CD4-positive, alpha-beta T cell treated with Interleukin-6 for 4 hours (primary cell): ENCODE measurements at regions not wholly inside any gene's neighbourhood (a gene's known extent, or its start where the extent isn't known, plus 50 kb on each side); places are given as distances from the start of the nearest gene placed in this dataset.
"Not testable (repeated sequence)": the region's sequence is repeated elsewhere in the genome, so short reads cannot be mapped to it uniquely, and the experiment has no call there.

Experiments
- DNase-seq: peaks from one replicate; pipeline ENCODE4 v3.0.0-alpha.2; 2020; ENCODE audit warnings: mixed read lengths

DNA sequence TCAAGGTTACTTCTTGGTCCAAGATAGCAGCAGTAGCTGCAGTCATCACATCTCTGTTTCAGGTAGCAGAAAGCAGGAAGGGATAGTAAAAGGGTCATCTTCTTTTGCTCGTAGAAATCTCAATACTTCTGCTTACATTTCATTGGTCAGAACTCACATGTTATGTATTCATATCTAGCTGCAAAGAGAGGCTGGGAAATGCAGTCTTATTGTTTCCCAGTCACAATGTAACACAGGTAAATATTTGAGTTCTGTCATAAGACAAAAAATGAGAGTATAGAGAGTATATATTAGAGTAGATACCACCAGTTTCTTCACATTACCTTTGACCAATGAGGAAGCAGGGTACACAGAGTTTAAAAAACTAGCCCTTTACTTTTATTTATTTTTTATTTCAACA, 132.4 kb upstream of the ITGA6 start:
- DNase-seq: no peak

DNA sequence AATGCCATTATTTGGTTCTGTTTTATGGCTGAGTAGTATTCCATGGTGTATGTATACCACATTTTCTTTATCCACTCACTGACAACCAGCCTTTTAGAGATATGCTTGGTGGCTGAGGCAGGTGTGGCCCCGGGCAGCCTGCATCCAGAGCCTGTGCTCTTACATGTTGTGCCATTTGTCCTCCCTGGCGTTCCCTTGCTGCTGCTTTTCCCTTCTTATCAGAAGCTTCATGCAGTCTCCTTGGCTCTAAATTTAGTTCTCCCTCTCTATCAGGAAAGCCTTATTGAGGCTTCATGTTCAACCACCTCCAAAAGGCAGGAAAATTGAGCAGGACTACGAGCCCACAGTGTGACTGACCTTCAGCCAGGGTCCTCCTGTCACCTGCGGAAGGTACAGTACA, 131.7 kb upstream of the ITGA6 start:
- no peak for DNase-seq

DNA sequence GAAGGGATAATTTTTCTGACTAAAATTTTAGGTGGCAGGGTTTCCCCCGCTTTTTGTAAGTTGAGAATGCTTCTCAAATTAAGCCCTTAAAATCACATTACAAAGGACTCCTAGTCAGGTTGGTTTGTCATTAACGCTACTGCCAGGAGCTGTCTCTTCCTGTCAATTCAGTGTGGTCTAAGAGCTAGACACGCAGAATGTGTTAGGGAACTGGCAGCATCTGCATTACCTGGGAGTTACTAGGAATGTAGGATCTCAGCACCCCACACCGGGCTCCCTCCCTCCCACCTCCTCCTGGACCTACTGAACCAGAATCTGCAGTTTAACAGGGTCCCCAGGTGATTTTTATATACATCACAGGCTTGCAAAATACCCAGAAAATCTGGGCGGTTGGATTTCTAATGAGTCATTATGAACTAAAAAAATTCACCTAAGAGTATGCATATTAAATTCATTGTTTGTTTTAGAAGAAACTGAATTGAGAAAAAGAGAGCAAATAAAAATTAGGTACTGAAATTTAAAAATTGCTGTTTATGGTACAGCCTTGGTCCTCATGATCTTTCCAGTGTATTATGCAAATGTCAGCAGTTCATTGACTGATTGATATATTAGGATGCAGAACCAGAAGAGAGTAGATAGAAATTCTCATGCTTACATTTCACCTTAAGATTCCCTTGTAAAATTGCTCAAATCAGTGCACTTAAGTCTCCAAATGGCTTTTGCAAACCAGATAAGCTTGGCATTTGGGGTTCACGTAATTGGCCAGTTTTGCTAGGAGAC, 130.9 kb upstream of the ITGA6 start:
- DNase-seq: no peak

DNA sequence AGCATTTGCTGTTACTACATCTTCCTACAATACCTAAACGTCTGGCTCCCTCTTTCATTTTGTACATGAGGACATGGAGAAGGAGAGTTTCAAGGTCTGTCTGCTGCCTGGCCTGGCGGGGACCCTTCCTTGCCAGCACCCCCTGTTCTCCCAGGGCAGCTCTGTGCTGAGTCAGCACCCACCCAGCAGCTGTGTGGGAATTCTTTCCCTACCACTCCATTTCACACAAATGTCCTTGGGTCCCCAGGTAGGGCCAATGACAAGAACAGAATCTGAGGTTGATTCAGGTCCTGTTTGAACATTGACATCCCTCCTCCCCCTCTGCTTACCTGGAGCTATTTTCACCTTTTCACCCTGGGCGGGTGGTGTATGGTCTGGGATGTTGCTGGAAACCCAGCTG, 129.9 kb upstream of the ITGA6 start:
- no peak for DNase-seq

DNA sequence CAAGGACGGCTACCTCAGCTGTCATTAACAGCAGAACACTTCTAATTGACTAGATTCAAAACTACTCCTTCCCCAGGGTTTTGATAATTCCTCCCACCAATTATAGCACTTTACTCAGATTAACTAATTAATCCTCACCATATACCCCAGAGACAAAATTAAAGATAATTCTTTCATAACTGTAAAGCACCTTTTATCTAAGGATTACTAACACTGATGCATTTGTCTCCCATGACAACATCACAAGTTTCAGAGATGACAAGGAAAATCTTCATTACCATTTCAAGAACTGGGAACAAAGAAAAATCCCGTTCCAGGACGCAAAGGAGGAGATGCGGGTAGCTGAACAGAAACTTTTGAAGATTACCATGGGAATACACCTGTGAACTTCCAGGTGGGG, 129.4 kb upstream of the ITGA6 start:
- no peak for DNase-seq

DNA sequence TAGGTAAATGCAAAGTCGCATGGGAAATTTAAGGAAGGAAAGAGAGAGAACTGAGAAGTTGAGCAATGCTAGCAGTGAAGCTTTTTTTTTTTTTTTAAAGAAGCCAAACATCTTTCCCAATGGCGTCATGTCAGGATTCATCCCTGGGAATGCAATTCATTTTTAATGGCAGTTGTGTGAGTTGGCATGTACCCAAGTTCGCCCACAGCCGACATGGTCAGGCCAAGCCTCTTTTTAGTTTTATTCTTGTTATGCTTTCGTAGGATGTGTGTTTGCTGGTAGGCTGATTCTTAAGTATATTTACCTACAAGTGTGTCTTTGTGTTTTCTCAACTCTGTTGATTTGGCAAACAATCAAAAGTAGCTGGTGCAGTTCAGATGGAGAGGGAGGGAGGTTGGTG, 127.6 kb upstream of the ITGA6 start:
- no peak for DNase-seq

DNA sequence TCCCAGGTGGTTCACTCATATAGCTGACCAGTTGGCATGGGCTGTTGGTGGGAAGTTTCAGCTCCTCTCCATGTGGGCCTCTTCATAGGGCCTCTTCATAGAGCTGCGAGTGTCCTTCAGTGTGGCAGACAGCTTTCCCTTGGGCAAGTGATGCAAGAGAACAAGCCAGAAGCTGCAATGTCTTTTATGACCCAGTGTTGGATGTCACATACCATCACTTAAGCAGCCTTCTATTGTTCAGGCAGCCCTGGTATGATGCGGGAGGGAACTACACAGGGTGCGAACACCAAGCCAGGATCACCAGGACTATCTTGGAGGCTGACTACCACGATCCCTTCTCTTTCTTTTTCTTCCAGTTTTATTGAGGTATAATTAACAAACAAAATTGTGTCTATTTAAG, 126.5 kb upstream of the ITGA6 start:
- no peak for DNase-seq

DNA sequence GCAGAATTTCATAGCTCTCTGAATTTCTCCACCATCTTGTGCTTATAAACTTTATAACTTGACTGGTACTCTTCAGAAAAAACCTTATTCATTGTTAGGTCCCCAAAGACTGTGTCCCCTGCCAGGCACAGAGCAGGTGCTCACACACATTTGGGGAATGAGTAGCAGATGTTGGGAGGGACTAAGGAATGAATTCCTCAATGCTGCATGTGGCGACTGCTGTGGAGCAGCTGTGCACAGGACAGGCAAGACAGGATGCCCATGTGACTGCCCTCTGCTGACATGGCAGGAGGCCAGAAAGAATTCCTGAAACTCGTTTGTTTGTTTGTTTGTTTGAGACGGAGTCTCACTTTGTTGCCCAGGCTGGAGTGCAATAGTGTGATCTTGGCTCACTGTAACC, 122.3 kb upstream of the ITGA6 start:
- DNase-seq: no peak

DNA sequence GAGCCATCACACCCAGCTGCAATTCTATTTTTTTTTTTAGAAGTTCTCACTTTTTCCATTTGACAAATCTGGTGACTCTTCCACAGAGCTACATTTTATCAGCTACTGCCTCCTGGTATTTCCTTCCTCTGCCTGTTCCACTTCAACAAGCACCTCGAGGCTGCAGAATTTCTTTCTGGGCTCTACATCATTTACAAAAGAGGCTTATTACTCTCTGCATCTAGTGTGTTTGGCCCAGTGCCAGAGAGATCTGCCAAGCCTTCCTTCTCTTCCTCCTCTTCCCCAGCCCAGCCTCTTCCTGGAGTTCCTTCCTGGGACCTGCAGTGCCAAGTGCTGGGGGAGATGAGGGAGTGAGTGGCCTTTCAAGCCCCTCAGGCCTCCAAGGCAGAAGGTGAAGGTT, 119.6 kb upstream of the ITGA6 start:
- DNase-seq: no peak

DNA sequence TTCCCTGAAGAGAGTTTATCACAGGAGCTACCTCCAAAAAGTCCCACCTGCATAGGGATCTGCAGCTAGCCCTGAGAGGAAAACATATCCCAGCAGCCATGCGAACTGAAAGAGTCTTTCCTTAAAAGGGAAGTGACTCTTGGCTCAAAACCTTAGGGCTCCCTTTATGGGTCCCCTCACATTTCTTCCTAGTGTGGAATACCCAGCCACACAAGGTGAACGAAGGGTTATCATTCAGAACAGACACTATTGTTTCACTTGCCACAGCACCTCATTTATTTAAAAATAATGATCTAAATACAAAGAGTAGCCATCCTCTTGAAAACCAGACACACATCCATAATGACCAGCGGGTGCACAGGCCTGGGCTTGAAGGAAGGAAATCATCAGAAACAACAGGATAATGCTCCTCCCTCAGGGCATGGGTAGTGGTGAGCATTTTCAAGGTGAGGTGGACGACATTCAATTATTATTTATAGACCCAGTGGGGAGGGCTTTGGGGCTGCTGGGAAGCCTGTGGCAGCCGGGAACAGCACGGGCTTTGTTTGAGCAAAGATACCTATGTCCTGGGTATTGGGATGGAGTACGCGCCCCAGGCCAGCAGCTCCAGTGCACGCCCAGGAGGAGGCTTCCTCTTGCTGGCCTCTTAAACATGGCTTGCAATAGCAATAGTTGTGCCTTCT, 119.0 kb upstream of the ITGA6 start:
- no peak for DNase-seq

DNA sequence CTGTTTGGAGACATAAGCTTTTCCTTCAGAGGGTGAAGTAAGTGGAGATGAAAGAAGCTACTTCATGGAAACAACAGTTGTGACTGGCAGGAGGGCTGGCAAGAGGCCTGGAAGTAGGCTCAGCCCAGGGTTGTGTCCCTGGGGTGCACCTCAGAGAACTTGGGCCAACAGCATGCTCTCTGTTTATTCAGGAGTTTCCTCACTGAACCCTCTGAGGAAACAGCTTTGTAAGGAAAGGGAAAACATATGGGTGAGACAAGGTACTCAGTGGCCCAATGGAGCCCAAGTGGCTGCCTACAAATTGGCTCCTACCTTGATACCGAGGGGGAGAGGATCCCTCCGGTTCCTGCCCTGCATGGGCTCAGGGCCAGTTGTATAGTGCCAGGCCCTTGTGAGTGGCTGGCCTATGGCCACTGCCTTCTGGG, 115.5 kb upstream of the ITGA6 start:
- DNase-seq: no peak

DNA sequence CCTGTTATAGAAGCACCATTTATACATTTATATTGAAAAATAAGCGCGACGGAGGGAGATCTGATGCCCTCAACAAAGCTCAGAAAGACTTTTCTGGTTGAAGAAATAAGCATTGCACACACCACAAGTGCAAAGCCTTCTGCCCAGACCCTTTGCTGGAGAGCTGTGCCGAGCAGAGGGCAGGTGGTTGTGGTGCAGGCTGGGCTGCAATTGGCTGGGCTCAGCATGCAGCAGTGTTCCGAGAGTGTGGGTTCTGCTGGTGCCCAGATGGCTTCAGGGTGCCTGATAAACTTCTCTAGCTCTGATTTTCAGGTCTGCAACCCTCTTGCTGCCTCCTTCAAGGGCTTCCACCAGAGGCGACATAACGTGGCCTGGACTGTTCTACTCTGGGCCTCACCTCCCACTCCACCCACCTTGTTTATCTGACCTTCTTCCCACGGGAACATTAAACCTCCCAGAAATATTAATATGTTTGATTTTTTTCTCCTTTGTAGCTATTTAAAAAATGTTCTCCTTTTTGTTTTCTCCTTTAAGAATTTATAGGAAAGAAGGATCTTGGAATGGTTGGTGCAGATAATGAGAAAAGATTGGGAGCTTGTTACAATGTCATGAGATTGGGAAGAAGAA, 113.6 kb upstream of the ITGA6 start:
- no peak for DNase-seq

DNA sequence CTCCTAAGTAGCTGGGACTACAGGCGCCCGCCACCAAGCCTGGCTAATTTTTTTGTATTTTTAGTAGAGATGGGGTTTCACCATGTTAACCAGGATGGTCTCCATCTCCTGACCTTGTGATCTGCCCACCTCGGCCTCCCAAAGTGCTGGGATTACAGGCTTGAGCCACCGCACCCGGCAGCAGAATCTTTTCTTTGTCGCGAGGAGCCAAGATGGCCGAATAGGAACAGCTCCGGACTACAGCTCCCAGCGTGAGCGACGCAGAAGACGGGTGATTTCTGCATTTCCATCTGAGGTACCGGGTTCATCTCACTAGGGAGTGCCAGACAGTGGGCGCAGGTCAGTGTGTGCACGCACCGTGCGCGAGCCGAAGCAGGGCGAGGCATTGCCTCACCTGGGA, 112.3 kb upstream of the ITGA6 start:
- not testable (repeated sequence) for DNase-seq

DNA sequence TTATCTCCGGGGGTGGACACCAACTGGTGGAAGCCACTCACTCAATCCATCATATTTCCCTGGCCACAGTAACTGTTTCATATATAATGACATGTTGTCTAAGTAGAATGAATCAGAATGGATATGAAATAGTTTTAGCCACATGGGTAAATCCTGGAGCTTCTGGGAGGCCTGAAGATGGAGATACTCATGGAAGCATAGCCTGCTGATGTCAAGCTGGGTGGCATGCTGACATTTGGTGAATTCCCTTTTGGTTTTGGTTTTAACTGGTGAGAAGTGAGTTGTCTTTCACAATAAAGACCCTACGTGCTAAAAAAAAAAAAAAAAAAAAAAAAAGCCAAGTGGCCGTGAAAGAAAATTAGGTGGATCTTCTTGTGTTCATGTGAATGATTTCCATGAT, 105.3 kb upstream of the ITGA6 start:
- no peak for DNase-seq

DNA sequence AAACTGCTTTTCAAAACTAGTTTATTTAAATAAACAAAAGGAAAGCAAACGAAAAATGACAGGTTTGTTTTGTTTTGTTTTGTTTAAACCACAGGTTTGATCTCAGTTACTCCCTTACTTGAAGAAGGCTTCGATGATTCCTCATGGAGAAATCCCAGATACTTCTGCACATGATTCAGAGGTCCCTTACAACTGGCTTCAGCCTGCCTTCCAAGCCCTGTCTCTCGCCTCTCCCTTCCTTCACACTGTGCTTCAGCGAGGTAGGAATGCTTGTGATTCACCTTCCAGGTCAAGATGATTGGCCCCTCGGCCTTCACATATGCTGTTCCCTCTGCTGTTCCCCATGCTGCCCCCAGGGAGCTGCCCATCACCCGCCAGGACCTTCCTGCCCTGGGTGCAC, 104.1 kb upstream of the ITGA6 start:
- no peak for DNase-seq

DNA sequence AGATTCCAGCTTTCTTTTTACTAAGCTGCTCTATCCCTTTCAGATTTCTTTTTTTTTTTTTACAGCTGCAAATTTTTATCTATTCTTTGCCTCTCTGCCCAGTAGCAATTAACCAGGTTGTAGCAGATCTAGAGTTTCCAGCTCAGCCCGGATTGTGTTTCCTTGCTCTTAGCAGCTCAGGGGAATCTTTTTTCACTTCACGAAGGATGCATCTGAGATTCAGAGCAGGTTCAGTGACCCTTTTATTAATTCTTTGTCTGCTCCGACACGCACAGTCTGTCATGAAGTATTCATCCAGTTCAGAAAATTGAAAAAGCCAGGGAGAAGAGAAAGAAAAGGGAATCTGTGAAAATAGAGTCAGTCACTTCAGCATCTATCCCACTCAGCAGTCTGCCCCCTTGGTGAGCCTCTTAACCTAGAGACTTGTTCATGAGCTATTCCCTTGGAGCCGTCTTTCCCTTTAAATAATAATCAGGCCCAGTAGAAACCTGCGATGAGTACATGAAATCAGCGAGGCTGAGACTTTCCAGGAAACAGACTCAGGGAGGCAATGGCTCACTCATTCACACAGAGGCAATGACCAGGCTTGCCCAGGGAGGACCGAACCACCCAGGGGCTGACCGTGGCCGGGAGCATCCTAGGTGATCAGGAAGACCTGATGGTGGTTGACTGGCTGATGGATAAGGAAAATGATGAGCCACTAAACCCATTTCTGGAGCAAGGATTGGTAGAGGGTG, 103.4 kb upstream of the ITGA6 start:
- no peak for DNase-seq

DNA sequence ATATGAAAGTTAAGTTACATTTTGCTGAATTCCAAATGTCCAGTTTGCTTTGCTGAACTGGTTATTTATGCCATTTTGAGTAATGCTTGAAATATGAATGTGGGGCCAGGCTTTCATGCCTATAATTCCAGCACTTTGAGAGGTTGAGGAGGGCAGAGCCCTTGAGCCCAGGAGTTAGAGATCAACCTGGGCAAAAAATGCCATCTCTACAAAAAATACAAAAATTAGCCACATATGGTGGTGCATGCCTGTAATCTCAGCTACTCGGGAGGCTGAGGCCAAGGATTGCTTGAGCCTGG, 101.2 kb upstream of the ITGA6 start:
- no peak for DNase-seq

DNA sequence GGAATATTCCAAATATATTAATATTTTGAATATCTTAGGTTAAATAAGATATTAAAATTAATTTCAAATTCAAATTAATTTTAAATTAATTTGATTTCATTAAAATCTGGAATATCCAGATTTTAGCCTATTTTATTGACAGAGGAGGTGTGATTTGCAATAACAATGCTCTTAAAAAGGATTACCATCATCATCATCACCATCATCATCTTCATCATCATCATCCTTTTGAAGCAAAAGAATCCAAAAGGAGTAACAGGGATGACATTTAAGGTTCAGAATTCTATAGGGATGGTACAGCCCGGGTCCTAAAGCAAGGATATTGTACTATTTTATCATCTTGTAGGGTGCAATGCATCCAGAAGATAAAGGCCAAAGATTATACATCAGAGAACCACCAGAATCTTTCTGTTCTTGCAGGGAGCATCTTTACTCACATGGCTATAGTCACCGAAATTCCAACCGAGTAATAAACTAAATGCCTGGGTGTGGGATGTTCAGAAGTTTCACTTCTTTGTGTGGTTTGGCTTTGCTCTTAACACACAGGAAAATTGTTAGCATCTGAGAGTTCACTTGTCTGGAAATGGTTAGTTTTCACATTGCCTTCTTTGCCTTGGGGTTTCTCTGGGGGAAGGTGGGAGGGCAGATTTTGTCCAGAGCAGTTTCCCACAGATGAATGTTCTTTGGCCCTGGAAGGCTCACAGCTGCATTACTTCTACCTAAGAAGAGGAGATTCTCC, 99.1 kb upstream of the ITGA6 start:
- no peak for DNase-seq

DNA sequence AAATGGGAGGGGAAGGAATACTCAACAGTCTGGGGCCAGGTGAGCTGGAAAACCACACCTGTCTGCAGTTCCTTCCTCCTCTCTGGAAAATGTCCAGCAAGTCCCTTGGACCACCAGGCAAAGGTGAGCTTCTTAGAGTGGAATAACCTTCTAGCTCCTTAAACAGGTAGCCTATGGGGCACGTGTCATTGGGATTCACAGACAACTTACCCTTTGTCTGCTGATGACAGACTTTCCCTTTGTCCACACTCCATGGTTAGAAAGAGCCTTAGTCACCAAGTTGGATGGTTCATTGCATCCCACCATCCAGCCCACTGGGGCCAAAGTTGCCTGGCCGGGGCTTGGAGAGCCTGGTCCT, 98.0 kb upstream of the ITGA6 start:
- DNase-seq: no peak

DNA sequence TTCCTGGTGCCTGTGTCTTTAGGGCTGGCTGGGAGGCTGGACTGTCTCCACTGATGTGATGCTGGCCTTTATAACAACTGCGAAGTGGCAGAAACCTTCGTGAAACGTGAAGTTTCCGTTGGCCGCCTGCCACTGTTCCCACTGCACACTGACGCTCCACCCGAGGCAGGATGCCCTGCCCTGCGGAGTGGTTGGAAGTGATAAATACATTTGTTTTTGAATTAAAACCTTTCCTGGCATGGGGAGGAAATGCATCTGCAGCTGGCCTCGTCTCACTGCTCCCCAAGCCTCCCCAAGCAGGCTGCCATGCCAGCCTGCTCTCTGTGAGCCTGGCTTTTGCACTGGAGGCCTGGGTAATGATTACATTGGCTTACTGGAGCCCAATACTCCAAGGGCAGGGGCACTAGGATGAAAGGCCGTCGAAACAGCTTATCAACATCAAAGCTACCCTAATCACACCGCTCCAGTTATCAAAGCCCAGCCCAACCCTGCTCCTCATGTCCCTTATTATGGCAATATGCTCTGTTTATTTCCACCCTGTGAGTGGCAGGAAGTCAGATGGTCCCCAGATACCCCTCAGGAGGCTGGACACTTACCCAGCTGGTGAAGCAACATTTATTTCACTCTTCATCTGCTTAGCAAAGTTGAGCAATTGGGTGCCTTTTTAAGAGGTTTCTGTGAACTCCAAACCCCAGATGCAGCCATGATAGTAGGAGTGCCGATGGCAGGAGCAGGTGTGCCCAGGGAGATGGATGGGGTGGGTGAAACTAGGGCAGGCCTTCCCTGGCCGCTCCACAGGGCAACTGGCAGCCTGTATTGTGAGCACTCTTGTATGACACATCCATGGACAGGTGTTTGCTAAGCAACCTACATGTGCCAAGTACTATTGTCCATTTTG, 97.4 kb upstream of the ITGA6 start:
- no peak for DNase-seq

DNA sequence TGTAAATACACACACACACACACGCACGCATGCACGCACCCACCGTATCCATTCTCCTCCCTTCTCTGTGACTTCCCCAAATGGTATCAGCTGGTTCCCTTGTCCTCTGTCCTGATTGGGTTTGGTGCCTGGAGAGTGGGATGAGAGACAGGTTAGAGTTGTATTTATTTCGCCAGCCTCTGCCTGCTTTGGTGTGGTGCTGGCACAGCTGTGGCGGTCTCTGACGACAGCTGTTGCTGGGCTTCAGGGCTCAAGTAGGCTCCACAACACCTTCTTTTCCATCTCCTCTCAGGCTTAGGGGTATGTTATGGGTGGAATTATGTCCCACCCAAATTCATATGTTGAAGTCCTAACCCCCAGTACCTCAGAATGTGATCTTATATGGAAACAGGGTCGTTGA, 94.9 kb upstream of the ITGA6 start:
- DNase-seq: no peak
